Thyroid gland (tissue), 4 donors: ENCODE measurements at regions not wholly inside any gene's neighbourhood (a gene's known extent, or its start where the extent isn't known, plus 50 kb on each side); places are given as distances from the start of the nearest gene placed in this dataset.

ENCODE experiments used
- CTCF ChIP-seq, 6 experiments: fragments of 200-600 bp in 3 of 6; fragments of 450-650 bp in 3 of 6; sonication (generic) in 3 of 6; IDR thresholded peaks; one replicate each; pipeline ENCODE4 v1.5.1; 2016 to 2019; ENCODE audit warnings: antibody characterized with exemption in 6 of 6, mild to moderate bottlenecking in 2 of 6, inconsistent platforms in 1 of 6, moderate library complexity in 1 of 6
- POLR2A ChIP-seq, 2 donors: fragments of 450-650 bp; IDR thresholded peaks; one replicate each; pipeline ENCODE4 v1.6.1; 2017; ENCODE audit warnings: antibody characterized with exemption in 2 of 2, mild to moderate bottlenecking in 2 of 2, moderate library complexity in 1 of 2

GRCh38 chr6:19587238-19587942 lies 249.8 kb upstream of the ID4 start:
- TF ChIP-seq CTCF (IDR thresholded peaks at IDR 0.05) (no peak), POLR2A (IDR thresholded peaks at IDR 0.05) (no peak)
